ENCODE measurements at regions not wholly inside any gene's neighbourhood (a gene's known extent, or its start where the extent isn't known, plus 50 kb on each side); places are given as distances from the start of the nearest gene placed in this dataset.
"Not testable (repeated sequence)": the region's sequence is repeated elsewhere in the genome, so short reads cannot be mapped to it uniquely, and the experiment has no call there.

- not testable (repeated sequence) for FAIRE-seq
Observed at GRCh38 chr21:13844574-13844973, 235.0 kb downstream of the POTED start.

DNA sequence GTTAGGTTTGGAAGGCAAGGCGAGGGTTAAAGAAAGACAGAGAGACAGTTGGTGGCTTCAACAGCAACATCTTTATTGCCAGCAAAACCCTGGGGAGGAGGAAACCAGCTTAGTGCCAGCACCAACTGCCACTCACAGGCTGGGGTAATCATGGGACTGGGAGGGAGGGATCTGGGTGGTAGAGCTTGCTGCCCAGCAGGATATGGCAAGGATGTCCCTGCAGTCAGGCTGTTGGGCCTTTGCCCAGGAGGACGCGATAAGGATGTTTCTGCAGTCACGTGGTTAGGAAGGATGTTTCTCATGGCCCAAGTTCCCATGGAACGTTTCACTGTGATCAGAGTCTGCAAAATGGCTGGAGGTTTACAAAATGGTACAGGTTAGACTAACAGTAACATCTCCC, 233.5 kb downstream of the POTED start:
- 0% methylated on average over 1 of the region's 5 CpGs for WGBS (ENCODE audit: insufficient coverage, low coverage, missing lambda C conversion rate)
- H3K9ac ChIP-seq (ENCODE audit: insufficient read depth in 1 of 2, low read depth in 2 of 2, low read length in 2 of 2); H3K36me3 ChIP-seq (ENCODE audit: control insufficient read depth, insufficient read depth, low read length); in situ Hi-C loops (cut with MboI); H3K27me3 ChIP-seq (ENCODE audit: control insufficient read depth in 2 of 2, insufficient read depth in 2 of 2, low read length in 2 of 2); H3K9me3 ChIP-seq (replicated peaks; ENCODE audit: control insufficient read depth, insufficient read depth, low read depth, low read length); DNase-seq (ENCODE audit: extremely low read depth in 1 of 4, low spot score in 3 of 4); H3K4me1 ChIP-seq (replicated peaks in 1 of 2; ENCODE audit: control insufficient read depth in 2 of 2, insufficient read depth in 2 of 2, low read length in 2 of 2); FAIRE-seq; H4K20me1 ChIP-seq (replicated peaks; ENCODE audit: control insufficient read depth, insufficient read depth, low read length); H3K4me2 ChIP-seq (ENCODE audit: insufficient read depth, low read length); H3K27ac ChIP-seq (ENCODE audit: extremely low read depth, low read depth, low read length); BruUV-seq (replicated peaks); ATAC-seq; CTCF ChIA-PET (ENCODE audit: low intra/inter-chr PET ratio); POLR2A ChIA-PET; H3K9me1 ChIP-seq (ENCODE audit: control insufficient read depth, insufficient read depth, low read length); H3K4me3 ChIP-seq; H3K79me2 ChIP-seq (ENCODE audit: control insufficient read depth, insufficient read depth, low read length); H2AFZ ChIP-seq (ENCODE audit: low read depth, low read length); intact Hi-C loops (cut with micrococcal nuclease): not testable (repeated sequence)
- TF ChIP-seq RAD51 (IDR thresholded peaks at IDR 0.05; ENCODE audit: borderline replicate concordance, low read depth) (0 out of 2 replicates have a peak, but pooled peaks have one; percentile 14), TFE3 (CRISPR knock-in tag; IDR thresholded peaks at IDR 0.05) (peak; percentile 42; the same call in 1 of the 2 replicates)

More at GRCh38 chr21:13844574-13844973, 235.0 kb downstream of the POTED start:
- H3K9ac ChIP-seq (ENCODE audit: insufficient read depth in 1 of 2, low read depth in 2 of 2, low read length in 2 of 2); H3K9me3 ChIP-seq (replicated peaks; ENCODE audit: control insufficient read depth, insufficient read depth, low read depth, low read length); H3K27ac ChIP-seq (ENCODE audit: extremely low read depth, low read depth, low read length); H3K4me1 ChIP-seq (replicated peaks in 1 of 2; ENCODE audit: control insufficient read depth in 2 of 2, insufficient read depth in 2 of 2, low read length in 2 of 2); H3K4me3 ChIP-seq; H2AFZ ChIP-seq (ENCODE audit: low read depth, low read length); H3K27me3 ChIP-seq (ENCODE audit: control insufficient read depth in 2 of 2, insufficient read depth in 2 of 2, low read length in 2 of 2); DNase-seq (ENCODE audit: extremely low read depth in 1 of 4, low spot score in 3 of 4); intact Hi-C loops (cut with micrococcal nuclease); H3K36me3 ChIP-seq (ENCODE audit: control insufficient read depth, insufficient read depth, low read length); CTCF ChIA-PET (ENCODE audit: low intra/inter-chr PET ratio); ATAC-seq; H3K4me2 ChIP-seq (ENCODE audit: insufficient read depth, low read length); H4K20me1 ChIP-seq (replicated peaks; ENCODE audit: control insufficient read depth, insufficient read depth, low read length); H3K9me1 ChIP-seq (ENCODE audit: control insufficient read depth, insufficient read depth, low read length); BruUV-seq (replicated peaks); in situ Hi-C loops (cut with MboI); POLR2A ChIA-PET; H3K79me2 ChIP-seq (ENCODE audit: control insufficient read depth, insufficient read depth, low read length): not testable (repeated sequence)
- 0% methylated on average over 5 of the region's 6 CpGs for WGBS (ENCODE audit: insufficient coverage, low coverage, missing lambda C conversion rate)

DNA sequence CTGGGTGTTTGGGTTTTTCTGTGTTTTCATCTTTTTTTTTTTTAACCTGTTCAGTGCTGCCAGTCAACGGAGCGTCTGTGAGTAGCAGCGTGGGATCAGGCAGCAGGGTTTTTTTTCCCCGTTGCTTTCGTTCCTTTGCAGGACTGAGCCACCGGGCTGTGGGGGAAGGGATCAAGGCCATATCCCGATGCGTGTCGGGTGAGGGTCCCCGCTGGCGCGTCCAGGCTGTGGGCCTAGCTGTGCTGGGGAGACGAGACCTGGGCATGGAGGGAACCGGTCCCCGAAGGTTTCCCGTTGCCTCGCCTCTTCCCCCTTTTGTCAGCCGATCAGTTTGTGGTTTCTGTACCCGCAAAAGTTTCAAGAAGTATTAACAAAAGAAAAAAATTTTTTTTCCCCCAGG, 218.1 kb downstream of the POTED start:
- H3K9me1 ChIP-seq (ENCODE audit: control insufficient read depth, insufficient read depth, low read length); H4K20me1 ChIP-seq (replicated peaks; ENCODE audit: control insufficient read depth, insufficient read depth, low read length); H3K27me3 ChIP-seq (ENCODE audit: control insufficient read depth in 2 of 2, insufficient read depth in 2 of 2, low read length in 2 of 2); H3K4me2 ChIP-seq (ENCODE audit: insufficient read depth, low read length); H3K79me2 ChIP-seq (ENCODE audit: control insufficient read depth, insufficient read depth, low read length); CTCF ChIA-PET (ENCODE audit: low intra/inter-chr PET ratio); H3K4me3 ChIP-seq; ATAC-seq; in situ Hi-C loops (cut with MboI); intact Hi-C loops (cut with micrococcal nuclease); BruUV-seq (replicated peaks); H3K4me1 ChIP-seq (replicated peaks in 1 of 2; ENCODE audit: control insufficient read depth in 2 of 2, insufficient read depth in 2 of 2, low read length in 2 of 2); DNase-seq (ENCODE audit: extremely low read depth in 1 of 4, low spot score in 3 of 4); H3K27ac ChIP-seq (ENCODE audit: extremely low read depth, low read depth, low read length); FAIRE-seq; POLR2A ChIA-PET; H3K9me3 ChIP-seq (replicated peaks; ENCODE audit: control insufficient read depth, insufficient read depth, low read depth, low read length); H3K9ac ChIP-seq (ENCODE audit: insufficient read depth in 1 of 2, low read depth in 2 of 2, low read length in 2 of 2); H2AFZ ChIP-seq (ENCODE audit: low read depth, low read length); H3K36me3 ChIP-seq (ENCODE audit: control insufficient read depth, insufficient read depth, low read length): not testable (repeated sequence)
- WGBS (ENCODE audit: insufficient coverage, low coverage, missing lambda C conversion rate): 0% methylated on average over 13 of the region's 19 CpGs
